ENCODE measurements at regions not wholly inside any gene's neighbourhood (a gene's known extent, or its start where the extent isn't known, plus 50 kb on each side); places are given as distances from the start of the nearest gene placed in this dataset.
A peak's percentile ranks its signal among the peaks of the same experiment; 100 is the strongest.

DNA sequence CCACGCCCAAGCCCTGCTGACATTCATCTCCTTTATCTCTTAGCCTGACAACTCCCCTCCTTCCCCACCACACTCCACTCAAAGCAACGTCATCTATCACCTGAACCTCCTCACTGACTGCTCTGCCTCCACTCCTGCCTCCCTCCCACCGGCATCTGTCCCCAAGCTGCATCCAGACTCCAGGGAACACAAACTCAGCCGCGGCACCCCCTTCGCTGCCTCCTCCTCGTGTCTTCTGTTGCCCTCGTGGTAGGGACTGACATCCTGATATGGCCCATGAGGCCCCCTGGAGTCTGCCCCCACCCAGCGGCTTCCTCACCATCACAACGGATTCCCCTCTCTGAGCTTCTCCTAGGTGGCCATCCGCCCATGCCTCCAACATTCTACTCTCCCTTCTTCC is 101.0 kb upstream of the TAS2R1 start:
- no peak for DNase-seq
- Histone ChIP-seq H3K56ac (ENCODE audit: insufficient read length, low read depth, low read length) (no peak overlapping the region), H3K79me1 (ENCODE audit: insufficient read depth, low read depth, low read length, poor library complexity, severe bottlenecking) (no peaks in the 10 kb centered on the region), H3K18ac (ENCODE audit: insufficient read length, low read depth, low read length) (no peak overlapping the region), H2BK20ac (ENCODE audit: low read depth, low read length, poor library complexity, severe bottlenecking) (no peak overlapping the region), H4K20me1 (ENCODE audit: control insufficient read depth, insufficient read depth, insufficient read length) (no peaks in the 10 kb centered on the region), H4K91ac (ENCODE audit: insufficient read length, low read depth, low read length) (no peak overlapping the region), H2BK5ac (ENCODE audit: insufficient read length, low read length) (no peak overlapping the region), H2AFZ (ENCODE audit: low read length) (no peak overlapping the region), H2BK15ac (ENCODE audit: low read depth, low read length) (no peak overlapping the region), H3K14ac (ENCODE audit: insufficient read depth, low read length) (no peak overlapping the region), H3K23ac (ENCODE audit: insufficient read length, low read depth, low read length) (no peak overlapping the region), H3K23me2 (ENCODE audit: insufficient read length, low read depth, low read length, poor library complexity, severe bottlenecking) (peaks cover 3% of the 10 kb centered on the region), H3K4ac (ENCODE audit: low read depth, low read length) (no peak overlapping the region), H3K9ac (ENCODE audit: extremely low read depth, insufficient read length, low read length) (no peak overlapping the region), H2BK120ac (ENCODE audit: low read depth, low read length, poor library complexity, severe bottlenecking) (no peak overlapping the region), H4K8ac (replicated peaks; ENCODE audit: insufficient read length, low read depth, low read length) (no peak overlapping the region), H3K4me2 (ENCODE audit: insufficient read depth, insufficient read length, low read length) (no peak overlapping the region), H3K27ac (ENCODE audit: insufficient read length, low read depth, low read length) (no peak overlapping the region), H3T11ph (ENCODE audit: low read length) (no peak overlapping the region), H4K5ac (ENCODE audit: insufficient read length, low read depth, low read length) (no peak overlapping the region), H3K9me3 (ENCODE audit: control insufficient read depth, low read depth, low read length) (no peaks in the 10 kb centered on the region), H2AK5ac (ENCODE audit: insufficient read length, low read length) (no peak overlapping the region), H3K4me1 (ENCODE audit: insufficient read depth, low read length) (no peaks in the 10 kb centered on the region), H2BK12ac (ENCODE audit: insufficient read length, low read depth, low read length) (no peak overlapping the region), H3K27me3 (ENCODE audit: insufficient read depth, low read length) (no peaks in the 10 kb centered on the region), H3K79me2 (ENCODE audit: insufficient read depth, low read length) (no peaks in the 10 kb centered on the region)
- Mint-ChIP-seq H3K4me1 (peaks cover 0 to 7% of the 10 kb centered on the region in 2 experiments; a peak in 1 of 4 replicates), H3K27ac (peak overlapping the region in 2 of 3 experiments; percentile 26 to 73; a peak in 2 of 7 replicates), H3K9me3 (no peaks in the 10 kb centered on the region; a peak in 1 of 5 replicates), H3K4me3 (no peak overlapping the region), H3K27me3 (ENCODE audit: low read depth) (no peaks in the 10 kb centered on the region), H3K36me3 (ENCODE audit: insufficient read depth in 1 of 3, low read depth in 3 of 3) (no peaks in the 10 kb centered on the region; a peak in 1 of 7 replicates)
- no CpG with 5 or more reads among the region's 11 CpGs for WGBS (ENCODE audit: extremely low coverage, insufficient read length, low lambda C conversion rate)
- TF ChIP-seq, protein P1, sequence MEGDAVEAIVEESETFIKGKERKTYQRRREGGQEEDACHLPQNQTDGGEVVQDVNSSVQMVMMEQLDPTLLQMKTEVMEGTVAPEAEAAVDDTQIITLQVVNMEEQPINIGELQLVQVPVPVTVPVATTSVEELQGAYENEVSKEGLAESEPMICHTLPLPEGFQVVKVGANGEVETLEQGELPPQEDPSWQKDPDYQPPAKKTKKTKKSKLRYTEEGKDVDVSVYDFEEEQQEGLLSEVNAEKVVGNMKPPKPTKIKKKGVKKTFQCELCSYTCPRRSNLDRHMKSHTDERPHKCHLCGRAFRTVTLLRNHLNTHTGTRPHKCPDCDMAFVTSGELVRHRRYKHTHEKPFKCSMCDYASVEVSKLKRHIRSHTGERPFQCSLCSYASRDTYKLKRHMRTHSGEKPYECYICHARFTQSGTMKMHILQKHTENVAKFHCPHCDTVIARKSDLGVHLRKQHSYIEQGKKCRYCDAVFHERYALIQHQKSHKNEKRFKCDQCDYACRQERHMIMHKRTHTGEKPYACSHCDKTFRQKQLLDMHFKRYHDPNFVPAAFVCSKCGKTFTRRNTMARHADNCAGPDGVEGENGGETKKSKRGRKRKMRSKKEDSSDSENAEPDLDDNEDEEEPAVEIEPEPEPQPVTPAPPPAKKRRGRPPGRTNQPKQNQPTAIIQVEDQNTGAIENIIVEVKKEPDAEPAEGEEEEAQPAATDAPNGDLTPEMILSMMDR (conservative IDR thresholded peaks at IDR 0.05), result no peak
